ENCODE measurements at regions not wholly inside any gene's neighbourhood (a gene's known extent, or its start where the extent isn't known, plus 50 kb on each side); places are given as distances from the start of the nearest gene placed in this dataset.

- no peaks in the 10 kb centered on the region for H3K36me3 ChIP-seq (ENCODE audit: insufficient read depth)
- no peak for TF ChIP-seq JUNB (IDR thresholded peaks at IDR 0.05; ENCODE audit: unreplicated experiment)
- TF ChIP-seq POLR2AphosphoS5 (IDR thresholded peaks at IDR 0.05; ENCODE audit: low read depth), result no peak
- TF ChIP-seq NANOG (IDR thresholded peaks at IDR 0.05; ENCODE audit: borderline replicate concordance), result no peak
- TF ChIP-seq ZNF114 (CRISPR knock-in tag; IDR thresholded peaks at IDR 0.05), result no peak
- no peak for TF ChIP-seq STAT1 (IDR thresholded peaks at IDR 0.05; ENCODE audit: unreplicated experiment)
- TF ChIP-seq CREB1 (CRISPR knock-in tag; IDR thresholded peaks at IDR 0.05; ENCODE audit: low read depth), result no peak
- TF ChIP-seq, protein P1, sequence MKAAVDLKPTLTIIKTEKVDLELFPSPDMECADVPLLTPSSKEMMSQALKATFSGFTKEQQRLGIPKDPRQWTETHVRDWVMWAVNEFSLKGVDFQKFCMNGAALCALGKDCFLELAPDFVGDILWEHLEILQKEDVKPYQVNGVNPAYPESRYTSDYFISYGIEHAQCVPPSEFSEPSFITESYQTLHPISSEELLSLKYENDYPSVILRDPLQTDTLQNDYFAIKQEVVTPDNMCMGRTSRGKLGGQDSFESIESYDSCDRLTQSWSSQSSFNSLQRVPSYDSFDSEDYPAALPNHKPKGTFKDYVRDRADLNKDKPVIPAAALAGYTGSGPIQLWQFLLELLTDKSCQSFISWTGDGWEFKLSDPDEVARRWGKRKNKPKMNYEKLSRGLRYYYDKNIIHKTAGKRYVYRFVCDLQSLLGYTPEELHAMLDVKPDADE (IDR thresholded peaks at IDR 0.05), result no peak
- no peak overlapping the region for H3K4me2 ChIP-seq
These were observed 62.0 kb upstream of the TFRC start for GRCh38 chr3:196143708-196144382.

DNA sequence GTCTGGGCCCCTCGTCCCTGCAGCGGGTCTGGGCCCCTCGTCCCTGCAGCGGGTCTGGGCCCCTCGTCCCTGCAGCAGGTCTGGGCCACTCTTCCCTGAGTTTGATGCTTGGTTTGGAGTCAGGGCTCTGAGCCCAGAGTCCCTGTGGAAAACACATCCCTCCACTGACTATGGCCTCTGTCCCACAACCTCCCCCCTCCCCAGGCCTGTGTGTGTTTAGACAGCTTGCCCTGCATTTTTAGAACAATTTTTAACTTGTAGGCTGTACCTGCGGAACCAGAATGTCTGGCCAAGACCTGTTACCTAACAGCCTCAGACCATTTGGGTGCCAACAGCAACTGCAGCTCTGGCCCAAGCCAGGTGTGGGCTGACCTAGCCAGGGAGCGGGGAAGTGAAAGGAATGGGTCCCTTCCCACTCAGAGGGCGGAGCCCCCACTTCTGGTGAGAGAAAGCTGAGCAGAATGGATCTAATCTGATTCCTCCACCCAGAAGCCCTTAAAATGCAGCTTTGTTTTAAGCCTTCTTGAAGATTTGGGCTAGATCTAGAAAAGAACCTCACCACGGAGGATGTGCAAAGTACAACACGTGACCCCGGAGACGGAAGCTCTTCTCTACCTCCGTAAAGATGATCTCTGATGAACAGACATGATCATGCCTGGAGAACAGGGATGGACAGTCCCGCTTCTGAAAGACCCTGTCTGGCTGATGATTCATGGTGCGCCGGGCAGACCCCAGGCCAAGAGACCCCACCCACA, 60.5 kb upstream of the TFRC start:
- no peaks in the 10 kb centered on the region; the same call in 2 of the 3 replicates for H3K36me3 Mint-ChIP-seq (ENCODE audit: low read depth)
- no peak overlapping the region; the same call in 2 of the 3 replicates for H3K4me3 Mint-ChIP-seq
- Histone ChIP-seq H3K36me3 (ENCODE audit: insufficient read depth) (no peaks in the 10 kb centered on the region), H3K4me1 (ENCODE audit: insufficient read depth) (peaks cover 16% of the 10 kb centered on the region), H4K20me1 (replicated peaks; ENCODE audit: insufficient read depth) (no peaks in the 10 kb centered on the region), H3K9me2 (ENCODE audit: insufficient read depth) (no peaks in the 10 kb centered on the region), H3K4me2 (no peak overlapping the region), H3K27ac (ENCODE audit: low read depth) (no peak overlapping the region), H3K4me3 (no peak overlapping the region), H3K79me2 (replicated peaks; ENCODE audit: insufficient read depth) (no peaks in the 10 kb centered on the region), H3K27me3 (ENCODE audit: insufficient read depth) (no peaks in the 10 kb centered on the region), H3F3A (replicated peaks; ENCODE audit: low read depth) (no peaks in the 10 kb centered on the region), H2AFZ (peak overlapping the region; percentile 59; the same call in 1 of the 2 replicates)
- TF ChIP-seq POLR2AphosphoS5 (IDR thresholded peaks at IDR 0.05; ENCODE audit: low read depth) (no peak), ZNF331 (CRISPR knock-in tag; IDR thresholded peaks at IDR 0.05; ENCODE audit: low read depth) (no peak), EZH2phosphoT487 (IDR thresholded peaks at IDR 0.05; ENCODE audit: unreplicated experiment) (no peak), CREB1 (CRISPR knock-in tag; IDR thresholded peaks at IDR 0.05; ENCODE audit: low read depth) (no peak), ZNF114 (CRISPR knock-in tag; IDR thresholded peaks at IDR 0.05) (no peak), REST (IDR thresholded peaks at IDR 0.05; ENCODE audit: unreplicated experiment) (no peak)
- TF ChIP-seq, protein P1 (IDR thresholded peaks at IDR 0.05), result no peak
- DNase-seq (ENCODE audit: low spot score) (no peak), ATAC-seq (peak; percentile 30)
- H3K9me3 Mint-ChIP-seq, result peaks cover 6% of the 10 kb centered on the region; the same call in 2 of the 3 replicates
- H3K27me3 Mint-ChIP-seq (ENCODE audit: insufficient read depth, low read depth, poor library complexity), result peaks cover 7% of the 10 kb centered on the region
- peaks cover 28% of the 10 kb centered on the region for H3K4me1 Mint-ChIP-seq
- H3K27ac Mint-ChIP-seq, result no peak overlapping the region

More at GRCh38 chr3:196143708-196144382, 62.0 kb upstream of the TFRC start:
- no peak overlapping the region for H3K27ac ChIP-seq (ENCODE audit: low read depth)
- Mint-ChIP-seq H3K27ac (no peak overlapping the region), H3K4me3 (no peak overlapping the region), H3K36me3 (ENCODE audit: low read depth) (no peaks in the 10 kb centered on the region; the same call in 2 of the 3 replicates), H3K9me3 (peaks cover 17% of the 10 kb centered on the region), H3K4me1 (peaks cover 23% of the 10 kb centered on the region), H3K27me3 (ENCODE audit: insufficient read depth, low read depth, poor library complexity) (peaks cover 7% of the 10 kb centered on the region)
- H3K9me2 ChIP-seq (ENCODE audit: insufficient read depth), result no peaks in the 10 kb centered on the region
- no peaks in the 10 kb centered on the region for H3K79me2 ChIP-seq (replicated peaks; ENCODE audit: insufficient read depth)
- H3F3A ChIP-seq (replicated peaks; ENCODE audit: low read depth), result no peaks in the 10 kb centered on the region
- no peak for DNase-seq (ENCODE audit: low spot score)
- no peak overlapping the region for H3K4me3 ChIP-seq
- peak overlapping the region; percentile 23; the same call in 1 of the 2 replicates for H2AFZ ChIP-seq
- no peak for ATAC-seq
- no peaks in the 10 kb centered on the region for H4K20me1 ChIP-seq (replicated peaks; ENCODE audit: insufficient read depth)
- peaks cover 16% of the 10 kb centered on the region for H3K4me1 ChIP-seq (ENCODE audit: insufficient read depth)
- H3K27me3 ChIP-seq (ENCODE audit: insufficient read depth), result no peaks in the 10 kb centered on the region
